ENCODE measurements at regions not wholly inside any gene's neighbourhood (a gene's known extent, or its start where the extent isn't known, plus 50 kb on each side); places are given as distances from the start of the nearest gene placed in this dataset.
"Not testable (repeated sequence)": the region's sequence is repeated elsewhere in the genome, so short reads cannot be mapped to it uniquely, and the experiment has no call there.

DNA sequence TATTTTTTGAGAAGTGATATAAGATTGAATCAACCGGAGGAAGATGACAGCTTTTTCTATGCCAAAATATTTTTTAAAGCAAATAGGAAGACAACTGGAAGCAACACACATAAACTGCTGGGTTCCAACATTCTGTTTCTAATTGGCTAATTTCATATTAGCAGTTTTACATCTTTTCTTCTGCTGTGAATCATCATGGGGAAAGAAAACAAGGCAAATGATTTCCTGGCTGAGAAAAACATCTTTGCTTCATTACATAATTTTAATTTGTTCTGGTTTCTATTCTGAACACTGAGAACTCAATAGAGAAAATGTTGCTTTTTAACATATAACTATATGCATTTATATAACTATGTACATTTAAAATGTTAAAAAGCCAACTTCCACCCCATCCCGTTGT is 2518.5 kb downstream of the ARAP2 start:
- DNase-seq = no peak
- intact Hi-C loops (cut with DNase I) = no loop called here

DNA sequence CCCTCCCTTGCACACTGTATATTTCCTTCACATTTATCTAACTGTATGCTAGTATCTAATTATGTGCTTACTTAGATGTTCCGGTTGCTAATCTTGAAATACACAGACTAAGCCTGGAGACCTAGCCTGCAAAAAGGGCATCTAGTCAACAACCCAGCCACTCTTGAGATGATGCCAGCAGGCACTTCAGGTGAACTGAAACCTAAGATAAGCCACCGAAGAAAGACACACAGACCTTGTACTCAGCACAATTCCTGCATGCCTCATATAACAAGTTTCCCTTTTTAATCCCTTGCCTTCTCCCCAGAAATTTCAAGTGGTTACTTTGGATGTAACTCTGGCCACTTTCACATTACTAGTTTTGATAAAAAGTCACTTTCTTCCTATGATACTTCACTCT is 2506.6 kb downstream of the ARAP2 start:
- DNase-seq = no peak
- intact Hi-C loops (cut with DNase I) = no loop called here

DNA sequence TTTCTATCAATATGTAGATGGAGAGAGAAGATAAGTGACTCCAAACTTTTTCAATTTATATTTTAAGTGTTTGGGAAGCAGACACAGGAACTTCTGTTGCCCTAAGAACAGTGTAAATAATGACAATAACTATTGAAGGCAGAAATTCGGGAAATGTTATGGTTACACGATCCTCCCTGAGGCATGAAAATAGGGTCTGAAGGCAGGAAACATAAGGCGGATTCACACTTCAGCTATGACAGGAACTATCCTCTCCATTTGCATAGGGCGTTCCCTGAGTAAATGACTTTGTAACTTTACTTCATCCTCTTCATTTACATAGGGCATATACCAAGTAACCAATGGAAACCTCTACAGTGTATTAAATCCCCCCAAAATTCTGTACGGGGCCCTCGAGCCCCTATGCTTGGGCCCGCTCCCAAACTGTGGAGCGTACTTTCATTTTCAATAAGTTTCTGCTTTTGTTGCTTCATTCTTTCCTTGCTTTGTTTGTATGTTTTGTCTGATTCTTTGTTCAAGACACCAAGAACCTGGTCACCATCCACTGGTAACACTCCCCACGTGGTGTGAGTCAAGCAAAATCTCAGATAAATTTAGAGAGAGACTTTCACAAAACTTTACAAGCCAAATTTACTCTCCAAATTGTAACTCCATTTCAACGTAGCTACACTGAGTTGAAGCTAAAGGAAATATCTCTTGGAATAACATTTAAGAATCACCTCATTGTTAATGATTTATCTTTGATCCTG is 2504.3 kb downstream of the ARAP2 start:
- intact Hi-C loops (cut with DNase I) = no loop called here
- DNase-seq = no peak

DNA sequence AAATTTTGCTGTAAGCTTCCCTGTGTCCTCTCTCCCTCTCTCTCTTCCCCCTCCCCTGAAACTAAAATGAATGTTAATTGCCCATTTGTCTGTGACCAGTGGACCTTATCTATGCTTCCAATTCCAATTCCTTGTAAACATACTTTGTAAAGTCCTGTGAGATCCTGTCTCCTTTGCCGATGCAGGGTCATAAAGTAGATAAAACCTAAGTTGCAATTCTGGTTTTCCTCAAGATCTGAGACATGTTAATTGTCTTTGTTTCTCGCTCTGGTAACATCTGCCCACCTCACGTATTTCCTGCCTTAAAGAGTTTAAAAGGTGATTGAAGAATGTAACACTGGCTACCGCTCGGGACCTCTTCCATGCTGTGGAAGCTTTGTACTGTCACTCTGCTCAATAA is 2503.4 kb downstream of the ARAP2 start:
- DNase-seq; intact Hi-C loops (cut with DNase I): not testable (repeated sequence)

DNA sequence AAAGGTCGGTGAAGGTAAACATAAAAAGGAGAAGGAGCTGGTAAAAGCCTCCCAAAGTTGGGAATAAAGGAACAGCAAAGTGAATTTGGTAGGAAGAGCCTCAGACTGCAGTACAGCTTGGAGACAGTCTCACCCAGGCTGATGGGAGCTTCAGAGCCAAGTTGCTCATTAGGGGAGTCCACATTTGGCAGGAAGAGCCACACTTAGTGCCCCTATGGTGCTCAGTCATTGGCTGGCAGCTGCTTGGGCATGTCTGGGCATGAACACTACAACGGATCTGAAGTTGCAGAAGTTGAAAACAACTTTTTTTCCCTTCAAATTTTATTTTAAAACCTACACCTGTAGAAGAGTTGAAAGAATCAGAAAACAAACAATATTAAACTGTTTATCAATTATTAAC is 2497.3 kb downstream of the ARAP2 start:
- no peak for DNase-seq
- intact Hi-C loops (cut with DNase I) = no loop called here

DNA sequence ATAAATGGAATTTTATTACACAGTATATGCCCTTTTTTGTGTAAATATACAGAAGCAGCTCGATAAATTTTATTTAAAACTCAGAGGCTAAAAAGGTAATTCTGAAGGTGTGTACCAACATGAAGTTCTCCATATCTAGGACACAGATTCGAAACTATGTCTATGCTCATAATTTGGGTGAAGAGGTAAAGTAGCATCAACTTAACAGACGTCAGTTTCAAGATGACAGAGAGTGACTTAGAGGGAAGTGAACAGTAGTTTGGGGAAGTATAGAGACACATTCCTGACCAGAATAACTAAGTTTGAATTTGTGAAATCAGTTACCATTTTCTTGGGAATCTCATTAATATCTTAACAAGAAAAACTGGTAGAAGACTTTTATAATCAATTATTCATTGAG is 2493.3 kb downstream of the ARAP2 start:
- intact Hi-C loops (cut with DNase I) = no loop called here
- no peak for DNase-seq

DNA sequence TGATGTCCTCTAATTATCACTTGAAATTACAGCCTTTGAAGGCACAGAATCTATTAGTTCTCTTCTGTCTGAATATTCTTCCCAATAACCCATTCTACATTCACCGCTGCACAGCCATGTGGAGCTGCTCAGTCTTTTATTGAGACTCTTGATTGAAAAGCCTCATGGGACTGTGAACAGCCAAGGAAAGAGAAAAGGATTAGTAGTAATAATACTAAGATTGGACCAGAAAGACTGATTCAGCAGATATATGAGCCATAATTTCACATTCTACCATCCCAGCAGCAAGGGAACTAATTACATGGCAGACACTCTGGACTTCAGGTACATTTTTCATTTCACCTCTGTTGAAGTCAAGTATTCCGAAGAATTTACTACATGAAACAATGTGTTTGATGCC is 2471.7 kb downstream of the ARAP2 start:
- intact Hi-C loops (cut with DNase I) = no loop called here
- DNase-seq = no peak

DNA sequence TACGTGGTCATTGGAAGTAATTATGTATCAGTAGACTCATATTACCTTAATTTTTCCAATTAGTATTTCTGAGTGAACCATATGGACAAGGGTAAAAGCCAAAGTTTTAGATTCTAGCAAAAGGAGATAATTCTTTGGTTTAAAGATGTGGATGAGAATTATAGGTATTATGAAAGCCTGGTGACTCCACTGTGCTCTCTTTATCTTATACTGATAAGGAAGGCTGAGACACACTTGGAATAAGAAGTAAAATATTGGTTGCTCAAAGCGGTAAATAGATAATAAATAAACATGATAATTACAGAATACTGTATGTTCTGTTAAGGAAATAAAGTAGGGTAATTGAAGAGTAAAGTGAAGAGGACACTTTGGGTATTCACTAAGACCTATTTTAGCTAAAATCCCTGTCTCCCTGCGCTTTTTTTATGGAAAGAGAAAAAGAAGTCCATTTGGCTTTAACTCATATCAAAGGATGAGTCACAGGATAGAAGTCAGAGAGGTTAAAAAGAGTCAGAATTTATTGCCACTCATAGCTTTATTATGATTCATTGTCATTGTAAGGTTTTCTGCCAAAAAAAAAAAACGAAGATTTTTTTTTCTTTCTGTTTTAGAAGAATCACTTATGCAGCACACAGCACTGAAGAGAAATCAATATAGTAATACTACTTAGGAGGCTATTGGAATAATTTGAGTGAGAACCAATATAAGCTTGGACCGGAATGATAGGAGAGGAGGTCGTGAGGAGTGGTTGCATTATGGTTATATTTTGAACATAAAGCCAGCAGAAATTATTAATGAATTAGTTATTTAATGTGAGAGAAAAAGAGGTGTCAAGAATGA is 2463.1 kb downstream of the ARAP2 start:
- DNase-seq = no peak
- intact Hi-C loops (cut with DNase I) = no loop called here

DNA sequence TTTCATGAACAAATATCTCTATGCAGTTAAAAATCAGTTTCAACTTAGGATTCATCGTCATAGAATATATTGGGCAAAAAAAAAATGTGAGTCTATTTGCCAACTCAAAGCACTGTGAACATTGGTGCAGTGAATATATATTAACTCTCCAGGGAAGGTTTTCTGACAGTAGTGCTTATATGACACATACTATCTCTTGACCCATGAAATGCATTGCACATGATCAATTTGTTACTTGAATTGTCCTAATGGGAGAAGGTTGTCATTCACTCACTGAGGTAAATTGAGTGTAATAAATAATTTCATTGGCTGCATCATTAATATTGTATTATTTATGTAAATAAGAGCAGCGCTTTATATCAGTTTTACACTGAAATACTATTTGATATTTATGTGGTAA is 2458.5 kb downstream of the ARAP2 start:
- intact Hi-C loops (cut with DNase I) = no loop called here
- no peak for DNase-seq

DNA sequence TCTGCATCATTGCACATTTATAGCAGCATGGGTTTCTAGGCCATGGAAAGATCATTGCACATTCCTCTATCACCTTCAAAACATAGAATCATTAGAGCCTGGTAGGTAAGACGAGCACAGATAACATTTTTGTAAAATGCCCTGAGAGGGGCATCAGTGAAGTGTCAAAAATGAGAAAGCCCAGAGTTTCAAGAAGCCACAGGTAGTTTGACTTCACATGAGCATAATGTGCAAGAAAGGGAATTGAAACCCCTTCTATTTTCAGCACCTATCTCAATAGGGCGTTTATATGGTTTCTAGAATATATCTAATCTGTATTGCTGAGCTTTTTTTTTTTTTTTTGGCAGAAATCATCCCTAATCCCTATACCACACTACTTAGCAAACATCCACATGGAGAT is 2441.7 kb downstream of the ARAP2 start:
- intact Hi-C loops (cut with DNase I) = no loop called here

DNA sequence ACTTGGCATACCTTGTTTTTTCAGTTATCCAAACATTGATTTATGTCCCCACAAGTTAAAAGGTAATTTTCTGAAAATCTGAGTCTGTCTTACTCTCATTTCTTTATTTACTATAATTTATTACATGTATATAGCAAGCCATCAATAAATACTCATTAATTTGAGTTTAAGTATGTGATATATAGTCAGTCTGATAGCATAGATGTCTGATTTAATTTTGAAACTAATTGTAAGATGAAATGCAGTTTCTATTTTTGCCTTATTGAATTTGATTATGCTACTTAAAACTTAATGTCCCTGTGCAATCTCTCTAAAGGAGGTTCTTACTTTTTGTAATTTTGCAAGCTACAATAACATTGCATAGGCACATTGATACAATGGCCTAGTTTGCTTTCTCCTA is 2418.6 kb downstream of the ARAP2 start:
- no peak for DNase-seq
- intact Hi-C loops (cut with DNase I) = no loop called here

More for the DNA sequence above, 2441.7 kb downstream of the ARAP2 start:
- no peak for DNase-seq

DNA sequence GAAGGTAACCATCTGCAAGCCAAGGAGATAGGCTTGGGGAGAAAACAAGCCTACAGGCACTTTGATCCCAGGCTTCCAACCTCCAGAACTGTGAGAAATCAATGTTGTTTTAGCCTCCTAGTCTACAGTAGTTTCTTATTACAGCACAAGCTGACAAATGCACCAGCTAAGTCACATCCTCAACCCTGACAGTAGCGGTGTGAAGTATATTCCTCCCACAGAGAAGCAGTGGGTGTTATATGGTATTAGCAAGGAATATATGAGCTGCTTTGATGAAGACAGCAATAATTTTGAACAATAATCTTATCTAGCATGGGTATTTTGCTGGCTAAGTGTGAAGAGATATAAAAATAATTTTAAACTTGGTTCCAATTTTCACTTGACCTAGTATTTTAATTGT is 2415.0 kb downstream of the ARAP2 start:
- DNase-seq = peak in 23 of 42 donors; percentile 2 to 76 (median 22)
- intact Hi-C loops (cut with DNase I) = not testable (repeated sequence)

DNA sequence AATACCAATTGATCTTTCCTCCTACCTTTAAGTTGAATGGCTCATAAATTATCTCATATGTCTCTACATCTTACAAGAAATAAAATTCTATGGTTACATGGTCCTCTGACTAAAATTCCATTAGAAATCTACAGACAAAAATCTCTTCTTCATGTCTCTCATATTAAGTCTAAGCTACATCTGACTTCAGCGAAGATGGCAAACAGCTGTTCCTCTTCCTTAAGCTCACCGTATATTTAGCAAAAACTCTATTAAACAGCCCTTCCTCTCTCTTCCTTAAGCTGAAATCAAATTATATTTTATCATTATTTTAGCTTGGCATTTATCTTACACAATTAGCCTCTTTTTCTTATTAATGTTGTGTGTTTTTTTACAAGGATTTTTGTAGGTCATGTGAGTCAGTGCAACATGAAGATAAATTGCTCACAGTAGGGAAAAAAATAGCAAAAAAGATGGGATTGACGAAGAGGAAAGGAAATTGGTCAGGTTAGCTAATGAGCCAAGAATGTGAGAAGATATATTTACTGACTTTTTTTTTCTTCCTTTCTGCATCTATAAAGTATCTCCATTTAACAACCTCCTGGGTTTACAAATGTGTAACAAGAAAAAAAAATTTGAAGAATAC is 2412.8 kb downstream of the ARAP2 start:
- intact Hi-C loops (cut with DNase I) = no loop called here
- no peak for DNase-seq

DNA sequence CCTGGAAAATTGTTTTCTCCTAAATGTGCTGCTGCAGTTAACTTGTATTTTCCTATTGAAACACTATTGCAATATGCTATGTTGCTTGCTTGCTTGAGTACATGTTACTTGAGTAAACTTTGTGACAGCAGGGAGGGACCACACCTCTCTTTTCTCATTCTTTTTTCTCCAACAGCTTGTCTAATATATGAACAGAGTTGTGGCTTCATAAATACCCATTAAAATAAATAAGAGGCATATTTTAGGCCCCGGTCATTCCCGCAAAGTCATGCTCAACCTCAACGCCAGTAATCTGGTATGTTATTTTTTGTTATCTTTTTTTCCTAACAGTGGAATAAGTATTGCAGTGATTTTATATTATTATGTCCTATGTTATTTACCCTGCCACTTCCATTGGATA is 2408.6 kb downstream of the ARAP2 start:
- DNase-seq; intact Hi-C loops (cut with DNase I): not testable (repeated sequence)

DNA sequence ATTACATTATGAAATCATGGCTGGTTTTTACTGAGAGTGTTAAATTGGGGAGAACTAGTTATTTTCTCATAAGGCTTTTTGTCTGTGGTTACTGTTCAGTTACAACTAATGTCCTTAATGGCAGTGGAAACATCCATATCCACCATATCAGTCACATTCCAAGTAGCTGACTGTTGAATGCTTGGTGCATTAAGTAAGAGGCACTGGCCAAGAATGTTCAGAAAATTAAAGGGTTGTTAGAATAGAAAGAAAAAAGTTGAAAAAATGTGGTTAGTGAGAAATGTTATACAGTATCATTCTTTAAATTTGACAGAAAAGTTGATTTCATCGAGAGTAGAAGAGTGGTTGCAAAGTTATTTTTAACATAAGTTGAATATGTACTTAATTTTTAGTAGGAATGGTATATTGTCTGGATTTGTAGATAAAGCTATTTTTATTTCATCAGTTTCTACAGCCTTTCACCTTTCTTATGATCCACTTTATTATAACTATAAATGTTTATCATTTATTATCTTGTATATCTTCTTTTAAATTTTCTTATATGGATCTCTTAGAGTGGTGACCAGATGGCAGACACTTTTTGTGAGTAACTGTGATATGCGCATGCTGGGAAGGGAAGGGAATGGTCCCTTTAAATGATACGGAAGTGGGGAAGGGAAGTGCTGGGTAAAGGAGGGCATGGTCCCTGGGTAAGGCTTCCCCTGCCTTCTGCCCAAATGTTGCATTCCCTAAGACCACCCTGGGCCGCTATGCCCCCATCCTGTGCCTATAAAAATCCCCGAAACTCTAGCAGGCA is 2407.1 kb downstream of the ARAP2 start:
- no peak for DNase-seq
- intact Hi-C loops (cut with DNase I) = no loop called here

DNA sequence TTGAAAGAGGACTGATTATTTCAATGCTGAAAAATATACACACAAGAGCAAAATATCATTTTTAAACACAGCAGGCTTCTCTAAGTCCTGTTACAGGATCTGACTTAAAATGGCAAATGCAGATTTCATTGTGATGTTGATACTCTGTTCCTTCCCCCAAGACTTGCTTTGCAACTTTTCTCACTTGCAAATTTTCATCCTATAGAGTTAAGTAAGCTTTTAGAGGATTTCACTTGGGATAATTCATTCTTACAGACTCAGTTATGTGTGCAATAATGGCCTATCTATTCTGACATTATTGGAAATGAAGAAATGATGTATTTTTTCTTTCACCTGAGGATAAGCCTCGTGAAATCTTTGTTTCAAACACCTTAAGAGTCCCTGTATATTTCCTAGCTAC is 2403.2 kb downstream of the ARAP2 start:
- intact Hi-C loops (cut with DNase I) = no loop called here

DNA sequence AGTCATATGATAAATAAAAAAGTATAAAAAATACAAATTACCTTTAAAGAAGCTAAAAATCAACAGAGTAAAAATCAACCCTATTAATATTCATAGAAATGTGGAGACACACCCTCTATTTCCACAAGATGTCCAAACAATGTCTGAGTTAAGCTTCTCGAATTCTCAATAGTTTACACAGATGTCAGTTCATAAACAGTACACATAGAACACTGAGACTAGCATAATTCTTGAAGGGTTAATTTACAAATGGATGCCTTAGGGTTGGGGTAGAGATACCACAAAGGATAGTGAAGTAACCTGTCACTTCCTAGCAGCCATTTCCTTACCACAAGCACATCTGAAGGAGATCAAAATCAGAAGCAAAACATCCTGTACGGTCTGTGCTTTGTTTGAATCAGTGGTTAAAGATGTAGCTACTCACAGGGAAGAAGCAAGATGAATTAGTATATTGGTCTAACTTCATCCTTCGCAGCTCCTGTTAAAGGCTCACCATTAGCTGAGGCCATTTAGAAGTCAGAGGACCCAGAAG is 2393.9 kb downstream of the ARAP2 start:
- intact Hi-C loops (cut with DNase I) = no loop called here
- no peak for DNase-seq

More for the DNA sequence above, 2403.2 kb downstream of the ARAP2 start:
- no peak for DNase-seq

DNA sequence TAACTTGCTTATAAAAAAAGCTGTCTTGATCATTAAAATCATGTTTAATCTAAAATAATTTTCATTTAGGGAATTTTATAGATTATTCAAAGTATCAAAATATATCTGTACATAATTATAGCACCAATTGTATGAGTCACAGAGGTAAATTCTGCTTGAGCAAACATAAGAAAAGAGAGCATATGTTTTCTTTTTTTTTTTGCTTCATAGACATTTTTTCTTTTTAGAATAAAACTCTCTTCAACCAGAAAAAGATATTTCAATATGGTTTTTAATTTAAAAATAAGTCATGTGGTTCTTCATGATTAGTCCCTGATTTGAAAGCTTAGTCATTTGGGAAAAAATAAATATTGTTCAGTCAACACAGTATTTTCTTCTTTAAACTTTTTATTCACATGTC is 2390.6 kb downstream of the ARAP2 start:
- DNase-seq; intact Hi-C loops (cut with DNase I): not testable (repeated sequence)

DNA sequence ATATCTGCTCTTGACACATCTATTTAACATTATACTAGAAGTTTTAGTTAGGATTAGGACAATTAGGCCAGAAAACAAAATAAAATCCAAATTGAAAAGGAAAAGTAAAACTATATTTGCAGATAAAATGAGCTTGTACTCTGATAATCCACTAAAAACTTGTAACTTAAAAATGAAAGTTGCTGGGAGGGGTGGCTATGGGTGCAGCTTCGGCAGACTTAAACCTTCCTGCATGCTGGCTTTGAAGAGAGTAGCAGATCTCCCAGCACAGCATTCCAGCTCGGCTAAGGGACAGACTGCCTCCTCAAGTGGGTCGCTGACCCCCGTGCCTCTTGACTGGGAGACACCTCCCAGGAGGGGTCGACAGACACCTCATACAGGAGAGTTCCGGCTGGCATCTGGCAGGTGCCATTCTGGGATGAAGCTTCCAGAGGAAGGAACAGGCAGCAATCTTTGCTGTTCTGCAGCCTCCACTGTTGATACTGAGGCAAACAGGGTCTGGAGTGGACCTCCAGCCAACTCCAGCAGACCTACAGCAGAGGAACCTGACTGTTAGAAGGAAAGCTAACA is 2379.9 kb downstream of the ARAP2 start:
- DNase-seq = no peak
- intact Hi-C loops (cut with DNase I) = no loop called here
